NT2/D1 (cell line): ENCODE measurements at regions not wholly inside any gene's neighbourhood (a gene's known extent, or its start where the extent isn't known, plus 50 kb on each side); places are given as distances from the start of the nearest gene placed in this dataset.

ENCODE experiments used
- DNase-seq: peaks from one replicate; pipeline ENCODE4 v3.0.0-alpha.2; 2011; ENCODE audit warnings: low read depth, low spot score
- H3K27me3 ChIP-seq: 2 replicates; pipeline ENCODE4 v1.6.0; 2011; ENCODE audit warnings: mild to moderate bottlenecking; ENCODE audit not compliant: insufficient read length, insufficient read depth
- H3K36me3 ChIP-seq: 2 replicates; pipeline ENCODE4 v1.6.1; 2011; ENCODE audit warnings: mild to moderate bottlenecking, low read length, mixed read lengths; ENCODE audit not compliant: insufficient read depth, insufficient read length
- H3K4me1 ChIP-seq: 2 replicates; pipeline ENCODE4 v1.5.1; 2011; ENCODE audit not compliant: insufficient read depth, insufficient read length
- H3K4me3 ChIP-seq: 2 replicates; pipeline ENCODE4 v1.5.1; 2011; ENCODE audit warnings: low read depth; ENCODE audit not compliant: insufficient read length
- H3K9ac ChIP-seq: 2 replicates; pipeline ENCODE4 v1.6.0; 2011; ENCODE audit warnings: low read depth; ENCODE audit not compliant: insufficient read length
- H3K9me3 ChIP-seq: 2 replicates; pipeline ENCODE4 v1.5.1; 2011; ENCODE audit warnings: mild to moderate bottlenecking, low read length; ENCODE audit not compliant: insufficient read depth
- SUZ12 ChIP-seq: IDR thresholded peaks from 2 replicates; pipeline ENCODE4 v1.6.1; 2011; ENCODE audit not compliant: insufficient read length, insufficient read depth; ENCODE audit errors: extremely low read depth
- YY1 ChIP-seq: IDR thresholded peaks from 2 replicates; pipeline ENCODE4 v1.6.1; 2011; ENCODE audit not compliant: insufficient read length, insufficient read depth
- ZNF274 ChIP-seq: IDR thresholded peaks from 2 replicates; pipeline ENCODE4 v1.6.1; 2011; ENCODE audit warnings: mild to moderate bottlenecking, low read depth, low read length

GRCh38 chr20:57007171-57007540, 259.3 kb downstream of the BMP7 start:
- no peak overlapping the region for H3K4me3 ChIP-seq
- peaks cover 29% of the 10 kb centered on the region for H3K27me3 ChIP-seq
- TF ChIP-seq SUZ12, result no peak
- no peak for TF ChIP-seq ZNF274
- TF ChIP-seq YY1, result no peak
- H3K4me1 ChIP-seq, result peaks cover 23% of the 10 kb centered on the region
- no peak overlapping the region for H3K9ac ChIP-seq
- no peak for DNase-seq
- no peaks in the 10 kb centered on the region for H3K9me3 ChIP-seq
- no peaks in the 10 kb centered on the region for H3K36me3 ChIP-seq

DNA sequence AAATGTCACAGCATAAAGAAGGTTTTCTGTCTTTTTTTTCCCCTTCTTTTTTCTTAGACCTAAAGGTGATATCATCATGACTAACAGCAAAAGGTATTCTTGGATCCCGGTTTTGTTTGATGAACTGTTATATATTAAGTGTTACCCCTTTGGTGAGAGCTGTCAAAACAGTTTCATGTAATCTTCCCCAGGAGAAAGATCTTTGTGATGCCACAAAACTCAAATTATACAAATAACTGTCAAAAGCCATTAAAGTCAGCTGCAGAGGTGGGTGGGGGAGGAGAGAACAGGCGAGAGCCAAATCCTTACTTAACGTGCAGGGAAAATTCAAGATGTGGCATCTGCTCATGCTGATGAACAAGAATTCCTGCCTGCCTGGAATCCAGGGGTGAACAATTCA, 258.2 kb downstream of the BMP7 start:
- no peak overlapping the region for H3K9ac ChIP-seq
- no peak for TF ChIP-seq ZNF274
- no peak for TF ChIP-seq SUZ12
- TF ChIP-seq YY1, result no peak
- no peaks in the 10 kb centered on the region for H3K36me3 ChIP-seq
- DNase-seq, result no peak
- H3K4me3 ChIP-seq, result no peak overlapping the region
- H3K27me3 ChIP-seq, result peaks cover 33% of the 10 kb centered on the region
- H3K4me1 ChIP-seq, result peaks cover 20% of the 10 kb centered on the region
- H3K9me3 ChIP-seq, result no peaks in the 10 kb centered on the region

DNA sequence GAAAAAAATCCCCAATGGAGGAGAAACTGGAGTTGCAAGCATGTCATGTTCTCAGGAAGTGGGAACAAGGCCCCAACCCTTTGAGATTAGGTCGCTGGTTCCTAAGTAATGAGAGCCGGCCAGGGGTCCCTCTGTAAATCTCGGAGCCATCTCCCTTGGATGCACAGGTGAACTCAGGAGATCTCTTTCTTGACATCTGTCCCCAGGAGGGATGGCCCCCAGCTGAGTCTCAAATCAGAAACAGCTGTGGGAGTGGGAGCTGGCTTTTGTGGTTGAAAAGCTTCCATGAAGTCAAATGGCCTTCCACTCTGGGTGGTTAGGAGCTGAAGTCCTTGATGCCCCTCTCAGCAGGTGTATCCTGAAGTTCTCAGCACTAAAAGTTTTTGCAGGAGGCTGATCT, 257.1 kb downstream of the BMP7 start:
- Histone ChIP-seq H3K9me3 (no peaks in the 10 kb centered on the region), H3K4me3 (no peak overlapping the region), H3K36me3 (no peaks in the 10 kb centered on the region), H3K9ac (no peak overlapping the region), H3K4me1 (peaks cover 17% of the 10 kb centered on the region), H3K27me3 (peaks cover 34% of the 10 kb centered on the region)
- no peak for DNase-seq
- TF ChIP-seq YY1, result no peak
- TF ChIP-seq SUZ12, result no peak
- no peak for TF ChIP-seq ZNF274

GRCh38 chr20:57009775-57010174, 256.7 kb downstream of the BMP7 start:
- Histone ChIP-seq H3K4me3 (no peak overlapping the region), H3K9ac (no peak overlapping the region), H3K36me3 (no peaks in the 10 kb centered on the region), H3K9me3 (no peaks in the 10 kb centered on the region), H3K27me3 (peaks cover 34% of the 10 kb centered on the region), H3K4me1 (peaks cover 13% of the 10 kb centered on the region)
- TF ChIP-seq SUZ12, result no peak
- no peak for TF ChIP-seq ZNF274
- TF ChIP-seq YY1, result no peak
- no peak for DNase-seq

GRCh38 chr20:57012691-57013090, 253.8 kb downstream of the BMP7 start:
- peaks cover 1% of the 10 kb centered on the region for H3K4me1 ChIP-seq
- peaks cover 34% of the 10 kb centered on the region for H3K27me3 ChIP-seq
- H3K36me3 ChIP-seq, result no peaks in the 10 kb centered on the region
- no peak for DNase-seq
- no peak for TF ChIP-seq SUZ12
- no peak for TF ChIP-seq YY1
- no peak for TF ChIP-seq ZNF274
- H3K9ac ChIP-seq, result no peak overlapping the region
- H3K4me3 ChIP-seq, result no peak overlapping the region
- no peaks in the 10 kb centered on the region for H3K9me3 ChIP-seq

DNA sequence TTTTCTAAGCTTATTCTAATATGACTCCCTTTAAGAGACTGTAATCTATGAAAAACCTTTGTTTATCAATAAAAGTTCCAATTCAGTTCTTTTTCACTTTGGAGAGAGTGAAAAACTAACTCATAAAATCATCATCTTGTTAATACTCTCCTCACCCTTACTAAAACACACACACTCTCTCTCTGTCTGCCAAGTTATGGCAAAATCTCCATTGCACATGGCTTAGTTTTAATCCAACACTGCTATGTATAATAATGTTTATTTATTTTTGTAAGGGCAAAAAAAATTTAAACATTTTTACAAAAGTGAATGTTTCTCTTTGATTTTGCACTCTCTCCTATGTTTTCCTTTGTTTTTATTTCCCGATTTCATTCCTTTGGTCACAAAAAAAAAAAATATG, 253.2 kb downstream of the BMP7 start:
- Histone ChIP-seq H3K27me3 (peaks cover 34% of the 10 kb centered on the region), H3K4me1 (peaks cover 1% of the 10 kb centered on the region), H3K36me3 (no peaks in the 10 kb centered on the region), H3K9ac (no peak overlapping the region), H3K4me3 (no peak overlapping the region), H3K9me3 (no peaks in the 10 kb centered on the region)
- no peak for DNase-seq
- TF ChIP-seq ZNF274 (no peak), SUZ12 (no peak), YY1 (no peak)

DNA sequence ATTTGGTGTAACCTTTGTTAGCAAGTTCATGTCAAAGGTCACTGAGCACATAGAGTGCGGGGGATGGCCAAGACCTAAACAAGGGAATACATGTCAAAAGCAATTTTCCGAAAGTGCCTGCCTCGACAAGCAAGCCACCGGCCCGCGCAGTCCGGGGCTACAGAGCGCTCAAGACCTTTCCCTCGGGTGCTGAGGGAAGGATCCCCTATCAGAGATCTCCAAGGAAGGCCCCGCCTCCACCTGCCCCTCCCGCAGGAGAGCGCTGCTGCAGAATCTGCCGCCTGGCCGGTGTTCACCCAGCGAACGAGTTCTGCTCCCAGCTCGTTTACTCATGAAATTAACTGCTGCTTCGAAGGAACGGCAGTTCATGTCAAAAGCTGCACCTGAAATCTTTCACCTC, 252.7 kb downstream of the BMP7 start:
- Histone ChIP-seq H3K36me3 (no peaks in the 10 kb centered on the region), H3K9me3 (no peaks in the 10 kb centered on the region), H3K4me1 (peaks cover 1% of the 10 kb centered on the region), H3K27me3 (peaks cover 34% of the 10 kb centered on the region), H3K4me3 (no peak overlapping the region), H3K9ac (no peak overlapping the region)
- TF ChIP-seq YY1, result no peak
- TF ChIP-seq SUZ12, result no peak
- TF ChIP-seq ZNF274, result no peak
- no peak for DNase-seq

DNA sequence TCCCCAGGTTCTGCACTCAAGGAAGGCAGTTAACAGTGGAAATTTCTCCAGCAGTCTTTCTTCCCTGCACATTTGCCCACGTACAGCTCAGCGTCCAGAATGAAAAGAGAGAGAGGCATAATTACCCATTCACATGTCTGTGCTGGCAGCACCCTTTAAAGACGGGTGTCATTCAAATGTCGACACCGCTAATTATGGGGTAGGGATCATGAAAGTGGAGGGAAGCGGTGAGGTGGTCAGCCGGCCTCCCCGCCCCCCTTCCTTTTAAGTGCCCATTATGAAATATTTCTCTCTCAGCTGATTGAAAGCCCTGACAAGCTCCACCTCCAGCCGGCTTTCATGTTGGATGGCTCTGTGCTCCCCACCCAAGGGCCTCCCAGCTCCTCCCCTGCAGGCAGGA, 246.1 kb downstream of the BMP7 start:
- no peak for DNase-seq
- TF ChIP-seq ZNF274 (no peak), SUZ12 (no peak), YY1 (no peak)
- Histone ChIP-seq H3K36me3 (no peaks in the 10 kb centered on the region), H3K4me1 (peaks cover 7% of the 10 kb centered on the region), H3K27me3 (peaks cover 9% of the 10 kb centered on the region), H3K9me3 (no peaks in the 10 kb centered on the region), H3K4me3 (no peak overlapping the region), H3K9ac (no peak overlapping the region)
